IMR-90 (cell line): ENCODE measurements at regions not wholly inside any gene's neighbourhood (a gene's known extent, or its start where the extent isn't known, plus 50 kb on each side); places are given as distances from the start of the nearest gene placed in this dataset.

Source experiments
- ATAC-seq: fragments of 200-7000 bp; cut with Tn5 transposase; 2 replicates; pipeline ENCODE4 v1.9.1; 2020; ENCODE audit warnings: low read depth, mild to moderate bottlenecking, moderate library complexity
- BruUV-seq: library from RNA; stranded (reverse); fragments of 400-500 nt; replicated peaks from 2 replicates; lab custom pipeline; 2021; lab: Mats Ljungman, UMichigan
- CTCF ChIA-PET: fragments of 300-600 bp; formaldehyde crosslinking; extraction: SDS; loops from one replicate; lab custom pipeline; 2021; ENCODE audit warnings: antibody characterized with exemption; lab: Yijun Ruan, JAX
- POLR2A ChIA-PET: fragments of 300-600 bp; sonication (Branson Sonifier 250); formaldehyde crosslinking; loops from one replicate; lab custom pipeline; 2022; ENCODE audit warnings: antibody characterized with exemption; ENCODE audit not compliant: unreplicated experiment; lab: Charles Lee
- DNase-seq: peaks from one replicate; pipeline ENCODE4 v3.0.0; 2013
- H2AFZ ChIP-seq: replicated peaks from 2 replicates; pipeline ENCODE3; 2013; ENCODE audit warnings: low read length, mild to moderate bottlenecking; ENCODE audit not compliant: poor library complexity
- H2AK5ac ChIP-seq: 2 replicates; pipeline ENCODE4 v1.6.1; 2013; ENCODE audit warnings: low read depth, low read length, inconsistent platforms
- H2AK9ac ChIP-seq: replicated peaks from 2 replicates; pipeline ENCODE3; 2013; ENCODE audit warnings: mild to moderate bottlenecking, low read depth, low read length, moderate library complexity; ENCODE audit not compliant: poor library complexity
- H2BK120ac ChIP-seq: 2 replicates; pipeline ENCODE4 v1.6.1; 2013; ENCODE audit warnings: low read depth, low read length, inconsistent platforms
- H2BK15ac ChIP-seq: 3 replicates; pipeline ENCODE4 v1.6.1; 2013; ENCODE audit warnings: low read depth, low read length, inconsistent platforms
- H2BK20ac ChIP-seq: 2 replicates; pipeline ENCODE4 v1.6.1; 2013; ENCODE audit warnings: low read depth, mild to moderate bottlenecking, inconsistent platforms, low read length, moderate library complexity
- H2BK5ac ChIP-seq: 2 replicates; pipeline ENCODE4 v1.6.1; 2013; ENCODE audit warnings: mild to moderate bottlenecking, low read depth, low read length, inconsistent platforms; ENCODE audit not compliant: poor library complexity, severe bottlenecking
- H3K14ac ChIP-seq: replicated peaks from 2 replicates; pipeline ENCODE4 v1.6.1; 2013; ENCODE audit warnings: low read depth, low read length, inconsistent platforms
- H3K18ac ChIP-seq: 2 replicates; pipeline ENCODE4 v1.6.1; 2013; ENCODE audit warnings: low read depth, low read length, control low read depth
- H3K23ac ChIP-seq: 2 replicates; pipeline ENCODE4 v1.6.1; 2013; ENCODE audit warnings: low read depth, low read length, inconsistent platforms
- H3K27ac ChIP-seq: 2 replicates; pipeline ENCODE4 v1.5.1; 2013; ENCODE audit warnings: mild to moderate bottlenecking, control low read depth, low read length; ENCODE audit not compliant: insufficient read depth
- H3K27me3 ChIP-seq: 2 replicates; pipeline ENCODE4 v1.6.1; 2013; ENCODE audit warnings: low read length; ENCODE audit not compliant: control insufficient read depth, insufficient read depth
- H3K36me3 ChIP-seq: 2 replicates; pipeline ENCODE4 v1.6.1; 2013; ENCODE audit warnings: low read length, mixed read lengths; ENCODE audit not compliant: control insufficient read depth, insufficient read depth
- H3K4ac ChIP-seq: 2 replicates; pipeline ENCODE4 v1.6.1; 2013; ENCODE audit warnings: low read depth, low read length, inconsistent platforms
- H3K4me1 ChIP-seq: 2 replicates; pipeline ENCODE4 v1.6.1; 2013; ENCODE audit warnings: low read length, mixed read lengths; ENCODE audit not compliant: control insufficient read depth, insufficient read depth
- H3K4me2 ChIP-seq: 2 replicates; pipeline ENCODE4 v1.6.1; 2013; ENCODE audit warnings: low read depth, mild to moderate bottlenecking, control low read depth, low read length, moderate library complexity
- H3K4me3 ChIP-seq: 2 replicates; pipeline ENCODE4 v1.5.1; 2013; ENCODE audit warnings: low read depth, mild to moderate bottlenecking, control low read depth, low read length, moderate library complexity; ENCODE audit not compliant: insufficient read depth
- H3K56ac ChIP-seq: 2 replicates; pipeline ENCODE4 v1.6.1; 2013; ENCODE audit warnings: low read length, inconsistent platforms; ENCODE audit not compliant: insufficient read depth; ENCODE audit errors: extremely low read depth
- H3K79me1 ChIP-seq, 2 experiments: 2 replicates each; pipeline ENCODE4 v1.6.1; 2013; ENCODE audit warnings: low read length in 2 of 2, inconsistent platforms in 1 of 2, low read depth in 1 of 2
- H3K9ac ChIP-seq: 2 replicates; pipeline ENCODE4 v1.6.1; 2013; ENCODE audit warnings: low read depth, low read length, control low read depth
- H3K9me1 ChIP-seq: 2 replicates; pipeline ENCODE4 v1.6.1; 2013; ENCODE audit warnings: low read length, inconsistent platforms; ENCODE audit not compliant: insufficient read depth
- H3K9me3 ChIP-seq: 2 replicates; pipeline ENCODE4 v1.6.1; 2013; ENCODE audit warnings: low read length; ENCODE audit not compliant: control insufficient read depth, insufficient read depth
- H4K20me1 ChIP-seq: 2 replicates; pipeline ENCODE4 v1.6.1; 2013; ENCODE audit warnings: low read length, inconsistent platforms; ENCODE audit not compliant: insufficient read depth
- H4K5ac ChIP-seq: 2 replicates; pipeline ENCODE4 v1.6.1; 2013; ENCODE audit warnings: mild to moderate bottlenecking, low read depth, low read length, control low read depth
- H4K8ac ChIP-seq, 2 experiments: 2 replicates each; pipeline ENCODE4 v1.6.1; 2013; ENCODE audit warnings: low read depth in 2 of 2, low read length in 2 of 2, control low read depth in 1 of 2, inconsistent platforms in 1 of 2
- H4K91ac ChIP-seq: 2 replicates; pipeline ENCODE4 v1.6.1; 2013; ENCODE audit warnings: low read depth, low read length, inconsistent platforms; ENCODE audit not compliant: insufficient read depth
- BHLHE40 ChIP-seq: fragments of 150-350 bp; IDR thresholded peaks from 2 replicates; pipeline ENCODE4 v1.6.1; 2016; ENCODE audit warnings: mild to moderate bottlenecking, low read depth, low read length
- CEBPB ChIP-seq: IDR thresholded peaks from 2 replicates; pipeline ENCODE4 v1.6.1; 2012; ENCODE audit warnings: low read depth, low read length, improper control_type of control experiment
- CHD1 ChIP-seq: IDR thresholded peaks from 2 replicates; pipeline ENCODE4 v1.6.1; 2012; ENCODE audit warnings: low read depth, low read length, improper control_type of control experiment
- CTCF ChIP-seq: conservative IDR thresholded peaks from 2 replicates; pipeline ENCODE4 v1.5.1; 2012; ENCODE audit warnings: mild to moderate bottlenecking, low read depth, low read length, improper control_type of control experiment
- ELK1 ChIP-seq: fragments of 150-350 bp; IDR thresholded peaks from 2 replicates; pipeline ENCODE4 v1.6.1; 2016; ENCODE audit warnings: low read depth, mild to moderate bottlenecking, low read length, moderate library complexity, borderline replicate concordance
- FOS ChIP-seq: fragments of 150-350 bp; IDR thresholded peaks from 2 replicates; pipeline ENCODE4 v1.6.1; 2016; ENCODE audit warnings: low read depth, low read length
- MAFK ChIP-seq: IDR thresholded peaks from 2 replicates; pipeline ENCODE4 v1.6.1; 2012; ENCODE audit warnings: low read depth, low read length, improper control_type of control experiment
- MAZ ChIP-seq: IDR thresholded peaks from 2 replicates; pipeline ENCODE4 v1.6.1; 2012; ENCODE audit warnings: low read depth, mild to moderate bottlenecking, low read length, improper control_type of control experiment, moderate library complexity, borderline replicate concordance
- MXI1 ChIP-seq: IDR thresholded peaks from 2 replicates; pipeline ENCODE4 v1.6.1; 2012; ENCODE audit warnings: low read depth, mild to moderate bottlenecking, low read length, moderate library complexity, borderline replicate concordance
- NFE2L2 ChIP-seq: fragments of 150-350 bp; IDR thresholded peaks from 2 replicates; pipeline ENCODE4 v1.6.1; 2016; ENCODE audit warnings: low read depth, mild to moderate bottlenecking, low read length
- POLR2A ChIP-seq: IDR thresholded peaks from 2 replicates; pipeline ENCODE4 v1.6.1; 2012; ENCODE audit warnings: mild to moderate bottlenecking, low read depth, low read length
- RAD21 ChIP-seq: IDR thresholded peaks from 2 replicates; pipeline ENCODE4 v1.6.1; 2012; ENCODE audit warnings: low read length, improper control_type of control experiment
- RCOR1 ChIP-seq: IDR thresholded peaks from 2 replicates; pipeline ENCODE4 v1.6.1; 2012; ENCODE audit warnings: mild to moderate bottlenecking, low read length, improper control_type of control experiment; ENCODE audit not compliant: insufficient replicate concordance
- RFX5 ChIP-seq: IDR thresholded peaks from 2 replicates; pipeline ENCODE4 v1.8.0; 2012; ENCODE audit warnings: low read depth, mild to moderate bottlenecking, low read length, moderate library complexity
- SMC3 ChIP-seq: fragments of 150-350 bp; IDR thresholded peaks from 2 replicates; pipeline ENCODE4 v1.6.1; 2016; ENCODE audit warnings: low read depth, mild to moderate bottlenecking, antibody characterized with exemption, low read length, moderate library complexity
- WGBS, 2 experiments: methylation state at CpG; one replicate each; pipeline versions ENCODE4 v1.1.5 to v1.1.7; 2013; ENCODE audit warnings: missing lambda C conversion rate in 2 of 2; ENCODE audit not compliant: insufficient read length in 1 of 2; ENCODE audit errors: extremely low coverage in 2 of 2; 5-methylcytosine and 5-hydroxymethylcytosine counted together
- dilution Hi-C: fragments of 300-500 bp; cut with HindIII; formaldehyde crosslinking; loops from one replicate; pipeline ENCODE4 v1.14.3; 2018; ENCODE audit warnings: low sequenced_read_pairs; ENCODE audit not compliant: unreplicated experiment
- in situ Hi-C: fragments of 300-500 bp; cut with MboI; formaldehyde crosslinking; loops from 3 replicates; pipeline ENCODE4 v1.14.3; 2019; ENCODE audit warnings: low sequenced_read_pairs, inconsistent platforms, mixed read lengths
- intact Hi-C: fragments of 100-400 bp; cut with micrococcal nuclease; formaldehyde crosslinking; loops from 2 replicates; pipeline ENCODE4 v1.10.0; 2022
- TF ChIP-seq, protein P1 (sequence below): fragments of 150-350 bp; IDR thresholded peaks from 2 replicates; pipeline ENCODE4 v1.6.1; 2017; ENCODE audit warnings: mild to moderate bottlenecking, antibody characterized with exemption, low read length, low read depth

- H2BK20ac ChIP-seq: no peak overlapping the region
- H2AK5ac ChIP-seq: no peak overlapping the region
- CTCF ChIA-PET: interaction anchor here (1.0 kb wide), 1 partner anchor 26 kb away, joined by 3 read pairs; no protein-coding TSS in a partner anchor
- POLR2A ChIA-PET: no interaction called here
- no peak overlapping the region for H4K91ac ChIP-seq
- H3K14ac ChIP-seq: no peak overlapping the region
- no peak overlapping the region for H2AK9ac ChIP-seq
- H3K9me1 ChIP-seq: peaks cover 8% of the 10 kb centered on the region; the same call in 1 of the 2 replicates
- no peak overlapping the region; the same call in 1 of the 2 replicates for H3K4ac ChIP-seq
- H3K18ac ChIP-seq: no peak overlapping the region
- H3K4me3 ChIP-seq: no peak overlapping the region
- WGBS, 2 experiments: 90% methylated on average over 4 of the region's 5 CpGs; no CpG with 5 or more reads in 1 of the 2 experiments
- DNase-seq: no peak
- TF ChIP-seq POLR2A (no peak), FOS (no peak), NFE2L2 (no peak), RFX5 (no peak), MAFK (no peak), RCOR1 (no peak), CEBPB (no peak), MAZ (no peak), RAD21 (no peak), SMC3 (no peak), MXI1 (no peak), CHD1 (no peak), BHLHE40 (no peak), ELK1 (no peak), CTCF (no peak)
- TF ChIP-seq, protein P1, sequence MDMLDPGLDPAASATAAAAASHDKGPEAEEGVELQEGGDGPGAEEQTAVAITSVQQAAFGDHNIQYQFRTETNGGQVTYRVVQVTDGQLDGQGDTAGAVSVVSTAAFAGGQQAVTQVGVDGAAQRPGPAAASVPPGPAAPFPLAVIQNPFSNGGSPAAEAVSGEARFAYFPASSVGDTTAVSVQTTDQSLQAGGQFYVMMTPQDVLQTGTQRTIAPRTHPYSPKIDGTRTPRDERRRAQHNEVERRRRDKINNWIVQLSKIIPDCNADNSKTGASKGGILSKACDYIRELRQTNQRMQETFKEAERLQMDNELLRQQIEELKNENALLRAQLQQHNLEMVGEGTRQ: no peak
- H3K27ac ChIP-seq: no peak overlapping the region
- in situ Hi-C loops (no loop called here), intact Hi-C loops (loop anchor here (5.0 kb wide), 1 partner anchor 262 kb away; no protein-coding TSS in a partner anchor), dilution Hi-C loops (no loop called here)
- no peaks in the 10 kb centered on the region for H3K36me3 ChIP-seq
- no peak overlapping the region for H2BK15ac ChIP-seq
- no peaks in the 10 kb centered on the region for H3K27me3 ChIP-seq
- H2BK120ac ChIP-seq: no peak overlapping the region
- no peaks in the 10 kb centered on the region for H3K79me1 ChIP-seq
- no peak overlapping the region for H3K23ac ChIP-seq
- H2BK5ac ChIP-seq: no peak overlapping the region
- H4K5ac ChIP-seq: no peak overlapping the region
- peaks cover 4% of the 10 kb centered on the region for H3K4me1 ChIP-seq
- no peak overlapping the region for H3K9ac ChIP-seq
- no peaks in the 10 kb centered on the region for H4K20me1 ChIP-seq
- peak overlapping the region; percentile 8 for H2AFZ ChIP-seq
- H3K4me2 ChIP-seq: no peak overlapping the region
- no peak overlapping the region for H3K56ac ChIP-seq
- ATAC-seq: no peak
- H4K8ac ChIP-seq: no peak overlapping the region
- no TSS peak for BruUV-seq
- H3K9me3 ChIP-seq: no peaks in the 10 kb centered on the region
Measured at GRCh38 chr6:134438837-134439236, 120.9 kb upstream of the SGK1 start.
